HepG2 (cell line): ENCODE measurements at regions not wholly inside any gene's neighbourhood (a gene's known extent, or its start where the extent isn't known, plus 50 kb on each side); places are given as distances from the start of the nearest gene placed in this dataset.

Experiments used
- ATAC-seq: fragments of 200-7000 bp; cut with Tn5 transposase; 3 replicates; pipeline ENCODE4 v1.9.1; 2020; ENCODE audit warnings: mild to moderate bottlenecking, moderate library complexity
- BruUV-seq: library from RNA; stranded (reverse); fragments of 400-500 nt; replicated peaks from 2 replicates; lab custom pipeline; 2021; lab: Mats Ljungman, UMichigan
- CTCF ChIA-PET: fragments of 300-600 bp; formaldehyde crosslinking; extraction: SDS; loops from one replicate; lab custom pipeline; 2021; ENCODE audit warnings: low total read pairs, inconsistent platforms, low intra/inter-chr PET ratio; lab: Yijun Ruan, JAX
- POLR2A ChIA-PET: fragments of 350-600 bp; sonication (Branson Sonifier 250); formaldehyde crosslinking; loops from one replicate; lab custom pipeline; 2020; ENCODE audit warnings: antibody characterized with exemption, inconsistent platforms; lab: Yijun Ruan, JAX
- DNase-seq: peaks from one replicate; pipeline ENCODE4 v3.0.0-alpha.2; 2015; ENCODE audit warnings: low spot score
- FAIRE-seq: peaks from 3 replicates; lab custom pipeline; 2011; peaks lifted over from hg19 to GRCh38; lab: Jason Lieb, UNC
- H2AFZ ChIP-seq: one replicate; pipeline ENCODE4 v1.6.1; 2011; ENCODE audit warnings: low read length, inconsistent platforms
- H3K27ac ChIP-seq: fragments of 300-600 bp; 3 replicates; pipeline ENCODE4 v1.8.0; 2011; ENCODE audit warnings: mixed run types, mild to moderate bottlenecking, mixed read lengths, low read length, inconsistent platforms; ENCODE audit not compliant: insufficient read depth; ENCODE audit errors: extremely low read length
- H3K27me3 ChIP-seq, 2 experiments: fragments of 200-600 bp in 1 of 2; 2 replicates in 1 of 2; 3 replicates in 1 of 2; pipeline versions ENCODE4 v1.6.0 to v1.8.0; 2011; ENCODE audit warnings: low read length in 2 of 2, mild to moderate bottlenecking in 2 of 2, moderate library complexity in 2 of 2, inconsistent platforms in 1 of 2; ENCODE audit not compliant: insufficient read depth in 2 of 2, control insufficient read depth in 1 of 2
- H3K36me3 ChIP-seq, 2 experiments: fragments of 200-600 bp in 1 of 2; replicated peaks in 1 of 2; 2 replicates in 1 of 2; 3 replicates in 1 of 2; pipeline versions ENCODE4 v1.5.1 to v1.8.0; 2011; ENCODE audit warnings: low read length in 2 of 2, inconsistent platforms in 1 of 2; ENCODE audit not compliant: insufficient read depth in 2 of 2, control insufficient read depth in 1 of 2
- H3K4me1 ChIP-seq: 2 replicates; pipeline ENCODE4 v1.5.1; 2012; ENCODE audit warnings: low read length, inconsistent platforms; ENCODE audit not compliant: insufficient read depth
- H3K4me2 ChIP-seq: 2 replicates; pipeline ENCODE4 v1.6.0; 2011; ENCODE audit warnings: low read depth, low read length, inconsistent platforms
- H3K4me3 ChIP-seq, 3 experiments: fragments of 200-600 bp in 1 of 3; sonication (generic), shearing (Covaris generic) in 1 of 3; replicated peaks in 1 of 3; 2 replicates each; pipeline ENCODE4 v1.5.1; 2011 to 2016; ENCODE audit warnings: low read length in 3 of 3, inconsistent platforms in 2 of 3, low read depth in 2 of 3, mild to moderate bottlenecking in 2 of 3, control low read depth in 1 of 3, mixed read lengths in 1 of 3; ENCODE audit not compliant: insufficient read depth in 1 of 3
- H3K79me2 ChIP-seq: one replicate; pipeline ENCODE4 v1.6.1; 2011; ENCODE audit warnings: low read length, inconsistent platforms; ENCODE audit not compliant: insufficient read depth
- H3K9ac ChIP-seq: 2 replicates; pipeline ENCODE4 v1.6.0; 2011; ENCODE audit warnings: mild to moderate bottlenecking, low read depth, low read length, inconsistent platforms; ENCODE audit not compliant: insufficient read depth
- H3K9me3 ChIP-seq: 2 replicates; pipeline ENCODE4 v1.5.1; 2012; ENCODE audit warnings: mild to moderate bottlenecking, low read length
- H4K20me1 ChIP-seq: 2 replicates; pipeline ENCODE4 v1.6.0; 2011; ENCODE audit warnings: inconsistent platforms, mild to moderate bottlenecking, low read length, moderate library complexity; ENCODE audit not compliant: insufficient read depth
- ELF4 ChIP-seq: sonication (generic); formaldehyde crosslinking; IDR thresholded peaks from 2 replicates; pipeline ENCODE4 v1.5.0; 2020; ENCODE audit warnings: missing genetic modification reagents, mild to moderate bottlenecking, moderate library complexity, borderline replicate concordance
- GTF2F1 ChIP-seq: fragments of 150-350 bp; IDR thresholded peaks from 2 replicates; pipeline ENCODE4 v1.6.1; 2014; ENCODE audit warnings: low read length
- NCOA2 ChIP-seq: sonication (generic); formaldehyde crosslinking; IDR thresholded peaks from 2 replicates; pipeline ENCODE4 v1.8.0; 2022; ENCODE audit warnings: inconsistent platforms
- NCOA5 ChIP-seq: sonication (generic); formaldehyde crosslinking; IDR thresholded peaks from 2 replicates; pipeline ENCODE4 v1.4.0; 2020; ENCODE audit warnings: missing genetic modification reagents
- NCOR1 ChIP-seq: fragments of 200-600 bp; sonication (generic); IDR thresholded peaks from 2 replicates; pipeline ENCODE4 v1.7.0; 2017; ENCODE audit warnings: antibody characterized with exemption, low read length, borderline replicate concordance
- NR0B2 ChIP-seq: sonication (generic); formaldehyde crosslinking; IDR thresholded peaks from 2 replicates; pipeline ENCODE4 v1.4.0; 2020; ENCODE audit warnings: mild to moderate bottlenecking, missing genetic modification reagents
- REL ChIP-seq: sonication (generic); formaldehyde crosslinking; conservative IDR thresholded peaks from 2 replicates; pipeline ENCODE4 v1.8.0; 2022; ENCODE audit warnings: mild to moderate bottlenecking, missing genetic modification reagents, moderate library complexity
- SYNCRIP ChIP-seq: fragments of 200-400 bp; formaldehyde crosslinking; IDR thresholded peaks from 2 replicates; pipeline ENCODE4 v1.6.1; 2018; ENCODE audit warnings: mild to moderate bottlenecking, low read depth, low read length; ENCODE audit not compliant: insufficient read depth
- THAP7 ChIP-seq: sonication (generic); formaldehyde crosslinking; IDR thresholded peaks from 2 replicates; pipeline ENCODE4 v1.8.1; 2023; ENCODE audit warnings: mild to moderate bottlenecking, missing genetic modification reagents
- ZBTB44 ChIP-seq: sonication (generic); formaldehyde crosslinking; IDR thresholded peaks from 2 replicates; pipeline ENCODE4 v1.4.0; 2020; ENCODE audit warnings: missing genetic modification reagents
- ZBTB7A ChIP-seq: sonication (generic); formaldehyde crosslinking; IDR thresholded peaks from 2 replicates; pipeline ENCODE4 v1.8.0; 2022; ENCODE audit warnings: mild to moderate bottlenecking, missing genetic modification reagents
- WGBS: methylation state at CpG from one replicate; pipeline ENCODE4 v1.1.6; 2017; ENCODE audit warnings: low lambda C conversion rate; 5-methylcytosine and 5-hydroxymethylcytosine counted together
- in situ Hi-C: cut with HindIII; loops from 2 replicates; pipeline ENCODE4 v1.10.0; 2017; ENCODE audit warnings: low pct_unique_long_range_greater_than_20kb; ENCODE audit not compliant: extremely low pct_ligation_motif_present
- intact Hi-C: fragments of 100-400 bp; cut with micrococcal nuclease; formaldehyde crosslinking; loops from one replicate; pipeline ENCODE4 v1.10.0; 2022; ENCODE audit not compliant: unreplicated experiment

GRCh38 chr2:67137699-67138098 lies 259.4 kb upstream of the ETAA1 start:
- DNase-seq: no peak
- no peaks in the 10 kb centered on the region for H3K27me3 ChIP-seq
- peaks cover 46% of the 10 kb centered on the region for H3K9me3 ChIP-seq
- FAIRE-seq: no peak
- H3K4me3 ChIP-seq: no peak overlapping the region
- H3K4me2 ChIP-seq: no peak overlapping the region
- no peak overlapping the region for H3K27ac ChIP-seq
- intact Hi-C loops: no loop called here
- H3K36me3 ChIP-seq: no peaks in the 10 kb centered on the region
- H3K4me1 ChIP-seq: no peaks in the 10 kb centered on the region
- H4K20me1 ChIP-seq: no peaks in the 10 kb centered on the region
- no peak for TF ChIP-seq ZBTB7A
- TF ChIP-seq ELF4 (CRISPR knock-in tag): no peak
- TF ChIP-seq NR0B2 (CRISPR knock-in tag): no peak
- no peak for TF ChIP-seq SYNCRIP
- no peak for TF ChIP-seq NCOR1
- no peak for TF ChIP-seq ZBTB44 (CRISPR knock-in tag)
- TF ChIP-seq, all 625 proteins: peak for 0
- in situ Hi-C loops: no loop called here
- ChIA-PET CTCF (no interaction called here), POLR2A (no interaction called here)
- BruUV-seq: no TSS peak
- Histone ChIP-seq H3K79me2 (no peaks in the 10 kb centered on the region), H3K9ac (no peak overlapping the region), H2AFZ (no peak overlapping the region)
- ATAC-seq: no peak

- no peaks in the 10 kb centered on the region for H4K20me1 ChIP-seq
- H3K36me3 ChIP-seq: no peaks in the 10 kb centered on the region
- no peak overlapping the region for H3K4me3 ChIP-seq
- no peak overlapping the region for H3K9ac ChIP-seq
- DNase-seq (no peak), FAIRE-seq (no peak), ATAC-seq (no peak)
- no peaks in the 10 kb centered on the region for H3K27me3 ChIP-seq
- no peaks in the 10 kb centered on the region for H3K79me2 ChIP-seq
- BruUV-seq: no TSS peak
- no peak overlapping the region for H2AFZ ChIP-seq
- intact Hi-C loops (no loop called here), in situ Hi-C loops (no loop called here)
- H3K27ac ChIP-seq: no peak overlapping the region
- ChIA-PET CTCF (no interaction called here), POLR2A (no interaction called here)
- WGBS: 2% methylated on average over 1 of the region's 1 CpG
- no peaks in the 10 kb centered on the region for H3K4me1 ChIP-seq
- TF ChIP-seq REL (no peak), GTF2F1 (no peak), NCOA2 (no peak), THAP7 (CRISPR knock-in tag) (no peak), NCOA5 (CRISPR knock-in tag) (no peak)
- peaks cover 60% of the 10 kb centered on the region for H3K9me3 ChIP-seq
- H3K4me2 ChIP-seq: no peak overlapping the region
Measured at GRCh38 chr2:67142071-67142470, 255.1 kb upstream of the ETAA1 start.
